Mammary epithelial cell (primary cell): ENCODE measurements at regions not wholly inside any gene's neighbourhood (a gene's known extent, or its start where the extent isn't known, plus 50 kb on each side); places are given as distances from the start of the nearest gene placed in this dataset.

Experiments
- CTCF ChIP-seq, 2 donors: IDR thresholded peaks in 1 of 2; conservative IDR thresholded peaks in 1 of 2; 2 replicates each; pipeline ENCODE4 v1.5.1; 2011 to 2012; ENCODE audit warnings: inconsistent platforms in 2 of 2, low read length in 2 of 2, mild to moderate bottlenecking in 2 of 2, control low read depth in 1 of 2, low read depth in 1 of 2; ENCODE audit not compliant: insufficient read depth in 1 of 2; ENCODE audit errors: extremely low read depth in 1 of 2
- EZH2 ChIP-seq: IDR thresholded peaks from 2 replicates; pipeline ENCODE4 v1.6.1; 2012; ENCODE audit warnings: low read length, inconsistent platforms, borderline replicate concordance

GRCh38 chr9:119810645-119811429, 441.6 kb upstream of the BRINP1 start:
- no peak for TF ChIP-seq EZH2
- no peak for TF ChIP-seq CTCF (conservative IDR thresholded peaks at IDR 0.05 in 1 of 2, IDR thresholded peaks at IDR 0.05 in 1 of 2; ENCODE audit: extremely low read depth in 1 of 2, insufficient read depth in 1 of 2, low read depth in 1 of 2, low read length in 2 of 2)
